Pons (tissue), 1 donor: ENCODE measurements at regions not wholly inside any gene's neighbourhood (a gene's known extent, or its start where the extent isn't known, plus 50 kb on each side); places are given as distances from the start of the nearest gene placed in this dataset.
A peak's percentile ranks its signal among the peaks of the same experiment; 100 is the strongest.

ENCODE experiments used
- DNase-seq: peaks from one replicate; pipeline ENCODE4 v3.0.0-alpha.2; 2016; ENCODE audit warnings: low spot score

GRCh38 chr14:49016381-49016780 is 569.8 kb downstream of the RPS29 start:
- DNase-seq, result no peak

DNA sequence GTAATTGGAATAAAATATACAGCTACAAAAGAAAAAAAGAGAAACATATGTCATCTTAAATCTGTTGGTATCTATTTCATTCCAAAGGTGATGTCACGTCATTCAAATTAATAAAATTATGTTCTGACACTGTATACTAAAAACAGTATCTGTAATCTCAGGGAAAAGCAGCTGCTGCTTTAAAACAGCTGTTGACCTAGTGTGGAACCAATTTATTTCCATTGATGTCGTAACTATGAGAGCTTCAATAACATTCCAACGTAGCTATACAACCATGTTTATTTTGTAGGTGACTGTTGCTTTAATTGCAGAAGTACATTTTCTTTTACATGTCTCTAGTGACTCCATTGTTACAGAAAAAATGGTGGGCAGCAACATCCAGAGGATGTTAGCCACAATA is 571.7 kb downstream of the RPS29 start:
- DNase-seq, result no peak

- no peak for DNase-seq
Observed at GRCh38 chr14:49008363-49008762, 577.8 kb downstream of the RPS29 start.

DNA sequence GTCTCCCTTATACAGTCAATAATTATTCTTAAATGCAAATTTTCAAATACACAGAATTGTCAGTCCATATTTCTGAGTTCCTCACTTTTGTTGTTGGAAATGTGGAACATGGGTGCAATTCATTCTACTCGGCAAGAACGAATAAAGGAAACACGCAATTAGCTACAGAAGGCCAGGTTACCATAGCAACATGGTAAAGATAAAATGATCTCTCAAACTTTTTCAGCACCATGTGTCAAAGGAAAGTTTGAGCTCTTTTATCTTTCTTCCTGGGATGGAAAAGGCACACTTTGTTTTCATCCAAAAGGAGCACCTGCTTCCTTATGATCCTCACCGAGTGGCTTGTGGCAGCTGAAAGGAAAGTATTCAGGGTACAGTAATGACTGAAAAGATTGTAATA is 595.0 kb downstream of the RPS29 start:
- no peak for DNase-seq

GRCh38 chr14:48983351-48983888 is 602.8 kb downstream of the RPS29 start:
- DNase-seq, result no peak

- no peak for DNase-seq
Observed at GRCh38 chr14:48974994-48975393, 611.2 kb downstream of the RPS29 start.

DNA sequence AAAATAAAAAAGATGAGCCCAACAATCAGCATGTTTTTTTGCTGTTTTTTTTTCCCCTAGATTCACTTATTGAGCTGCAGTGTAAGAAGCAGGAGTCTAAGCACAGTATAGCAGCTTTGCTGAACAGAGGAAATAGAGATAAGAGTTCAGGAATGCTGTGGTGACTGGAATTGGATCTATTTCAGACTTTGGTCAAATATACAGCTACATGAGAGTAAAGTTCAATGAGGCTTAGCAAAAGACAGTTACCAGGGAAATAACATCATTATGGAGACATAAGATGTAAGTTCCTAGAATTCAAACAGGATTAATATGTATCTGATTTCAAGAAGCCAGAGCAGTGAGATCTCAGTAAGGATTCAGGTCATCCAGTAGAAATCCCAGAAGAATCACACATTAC is 613.0 kb downstream of the RPS29 start:
- no peak for DNase-seq

DNA sequence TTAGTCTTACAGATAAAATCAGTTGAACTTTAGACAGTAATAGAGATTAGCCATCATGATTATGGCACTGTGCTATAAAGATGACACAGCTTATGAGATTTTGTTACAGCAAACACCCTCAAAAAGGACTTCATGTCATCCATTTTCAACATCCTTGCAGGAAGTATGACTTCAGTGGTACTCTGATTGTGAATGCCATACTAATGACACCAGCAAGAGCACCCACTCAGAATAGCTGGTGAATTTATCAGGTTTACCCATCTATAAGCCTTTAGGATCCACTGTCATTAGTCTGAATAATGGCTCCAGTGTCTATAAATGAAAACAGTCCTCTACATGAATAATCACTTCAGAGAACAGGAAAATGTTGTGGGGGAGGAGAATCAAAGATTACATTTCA is 615.2 kb downstream of the RPS29 start:
- no peak for DNase-seq

DNA sequence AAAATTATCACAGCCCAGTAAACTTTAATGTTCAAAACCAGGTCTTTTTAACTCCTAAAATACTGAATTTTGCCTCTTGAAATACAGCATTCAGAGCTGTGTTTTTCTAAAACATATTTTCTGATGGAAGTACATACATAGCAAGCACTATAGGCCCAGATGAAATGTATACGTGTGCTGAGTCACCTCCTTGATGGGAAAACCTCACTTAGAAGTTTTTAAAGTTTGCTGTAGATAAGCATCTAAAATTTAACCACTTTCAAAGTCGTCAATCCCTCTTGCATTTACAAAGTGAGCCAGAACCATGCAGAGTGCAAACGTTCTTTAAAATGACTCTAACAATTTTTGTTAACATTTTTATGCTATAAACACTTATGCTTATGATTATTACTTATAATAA is 618.8 kb downstream of the RPS29 start:
- DNase-seq, result no peak

GRCh38 chr14:48963231-48963790 is 622.9 kb downstream of the RPS29 start:
- DNase-seq, result no peak

- DNase-seq, result no peak
Observed at GRCh38 chr14:48957486-48957885, 628.7 kb downstream of the RPS29 start.

DNA sequence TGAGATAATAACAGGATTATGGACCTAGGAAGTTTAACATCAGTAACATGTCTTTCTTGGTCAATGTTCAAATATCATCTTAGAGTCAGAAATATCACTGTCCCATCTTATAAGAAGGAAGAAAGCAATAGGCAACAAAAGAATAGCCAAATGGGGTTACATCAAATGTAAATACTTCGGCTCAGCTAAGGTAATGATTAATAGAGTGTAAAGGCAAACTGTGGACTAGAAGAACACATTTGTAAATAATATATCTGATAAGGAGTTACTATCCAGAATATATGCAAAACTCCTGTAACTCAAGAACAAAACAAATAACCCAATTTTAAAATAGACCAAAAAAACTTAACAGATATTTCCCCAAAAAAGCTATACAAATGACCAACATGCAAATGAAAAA is 630.3 kb downstream of the RPS29 start:
- no peak for DNase-seq

- no peak for DNase-seq
Observed at GRCh38 chr14:48954446-48954845, 631.7 kb downstream of the RPS29 start.

GRCh38 chr14:48944809-48945208 is 641.4 kb downstream of the RPS29 start:
- no peak for DNase-seq

DNA sequence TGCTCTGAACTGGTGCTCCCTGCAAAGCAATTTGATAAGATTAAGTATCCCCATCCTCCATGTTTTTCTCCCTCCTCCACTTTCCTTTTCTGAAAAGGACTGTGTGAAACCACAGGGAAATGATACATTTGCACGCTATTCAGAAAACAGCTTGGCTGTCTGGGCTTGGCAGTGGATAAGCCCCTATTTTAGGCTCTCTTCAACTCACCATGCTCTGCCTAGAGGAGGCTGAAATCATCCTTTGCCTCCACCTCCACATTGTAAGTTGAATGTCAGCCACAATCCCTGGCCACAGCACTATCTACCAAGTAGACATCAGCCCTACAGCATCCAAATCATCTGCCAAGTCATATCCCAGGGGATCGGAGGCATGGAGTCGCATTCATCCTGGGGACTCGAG is 642.3 kb downstream of the RPS29 start:
- peak; percentile 20 for DNase-seq

DNA sequence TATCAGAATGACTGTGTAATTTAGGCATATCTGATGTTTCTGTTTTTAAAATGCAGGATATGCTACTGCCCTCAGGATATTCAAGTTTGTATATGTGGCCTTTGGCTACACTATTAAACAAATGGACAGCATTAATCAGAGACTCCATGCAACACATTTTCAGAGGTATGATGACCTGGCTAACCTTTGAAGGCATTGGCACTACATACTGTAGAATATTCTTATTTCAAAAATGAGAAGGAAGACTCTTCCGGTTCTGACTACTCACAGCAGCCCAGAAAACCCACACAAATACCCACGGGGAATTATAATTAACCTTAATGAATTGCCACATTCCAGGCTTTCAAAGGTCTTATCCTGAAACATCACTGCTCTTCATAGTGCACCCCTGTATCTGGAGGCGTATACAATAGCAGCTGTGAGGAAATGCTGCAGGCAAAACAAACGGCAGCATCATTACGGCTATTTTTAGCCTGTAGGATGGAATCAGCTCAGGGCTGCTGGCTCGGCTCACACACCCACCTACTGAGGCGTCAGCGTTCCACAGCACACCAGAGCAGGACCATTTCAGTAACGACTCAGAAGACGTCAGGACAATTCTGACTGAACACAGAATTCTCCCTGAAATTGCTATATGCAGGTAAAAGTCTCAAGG is 648.5 kb downstream of the RPS29 start:
- DNase-seq, result no peak

DNA sequence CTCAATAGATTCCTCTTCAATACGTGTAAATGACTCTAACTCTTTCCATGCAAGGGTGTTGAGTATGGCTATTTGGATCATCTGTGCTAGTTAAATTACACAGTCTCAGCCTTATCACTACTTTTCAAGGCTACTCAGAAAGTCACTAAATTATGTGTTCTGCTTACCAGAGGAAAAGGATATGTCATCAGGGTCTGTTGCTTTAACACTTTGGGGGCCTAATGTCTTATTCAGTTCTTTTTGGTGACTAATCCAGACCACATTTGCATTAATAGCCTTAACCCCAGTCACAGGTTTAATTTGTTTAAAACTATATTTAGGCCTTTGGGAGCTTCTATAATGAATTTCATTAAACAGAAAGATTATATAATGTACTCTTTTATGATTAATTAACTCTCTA is 649.3 kb downstream of the RPS29 start:
- DNase-seq, result no peak

GRCh38 chr14:48936362-48936761 is 649.8 kb downstream of the RPS29 start:
- DNase-seq, result peak; percentile 21

- DNase-seq, result no peak
Observed at GRCh38 chr14:48925184-48925583, 661.0 kb downstream of the RPS29 start.

DNA sequence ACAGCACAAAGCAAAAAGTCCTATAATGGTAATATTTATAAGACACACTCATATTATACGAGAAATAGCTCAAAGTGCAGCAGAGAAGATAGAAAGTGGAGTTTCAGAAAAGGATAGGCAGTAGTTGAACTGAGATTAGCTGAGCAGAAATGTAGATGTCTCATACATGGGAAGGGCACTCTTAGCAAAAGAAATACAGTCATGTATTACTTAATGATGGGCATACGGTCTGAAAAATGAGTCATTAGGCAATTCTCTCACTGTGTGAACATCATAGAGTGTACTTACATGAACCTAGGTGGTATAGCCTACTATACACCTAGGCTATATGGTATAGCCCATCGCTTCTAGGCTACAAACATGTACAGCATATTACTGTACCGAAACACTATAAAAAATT is 671.3 kb downstream of the RPS29 start:
- DNase-seq, result no peak

- no peak for DNase-seq
Observed at GRCh38 chr14:48914382-48914781, 671.8 kb downstream of the RPS29 start.

DNA sequence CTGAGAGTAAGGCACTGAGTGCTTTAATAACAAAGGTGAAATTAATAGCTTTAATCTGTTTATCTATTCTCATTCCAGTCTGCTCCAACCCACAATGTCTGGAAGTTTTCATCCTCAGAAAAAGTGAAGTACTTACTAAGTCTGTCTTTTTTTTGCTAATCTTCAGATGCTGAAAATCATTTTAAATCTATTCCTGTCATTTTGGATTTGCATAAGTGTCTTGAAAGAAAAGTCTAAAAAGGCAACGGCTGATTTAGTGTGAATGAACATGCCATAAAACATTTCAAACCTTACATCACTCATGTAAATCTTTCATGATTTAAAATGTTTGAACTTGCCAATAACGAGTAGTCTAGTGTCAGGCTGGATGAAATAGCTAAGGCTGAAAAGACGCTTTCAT is 685.6 kb downstream of the RPS29 start:
- DNase-seq, result no peak

DNA sequence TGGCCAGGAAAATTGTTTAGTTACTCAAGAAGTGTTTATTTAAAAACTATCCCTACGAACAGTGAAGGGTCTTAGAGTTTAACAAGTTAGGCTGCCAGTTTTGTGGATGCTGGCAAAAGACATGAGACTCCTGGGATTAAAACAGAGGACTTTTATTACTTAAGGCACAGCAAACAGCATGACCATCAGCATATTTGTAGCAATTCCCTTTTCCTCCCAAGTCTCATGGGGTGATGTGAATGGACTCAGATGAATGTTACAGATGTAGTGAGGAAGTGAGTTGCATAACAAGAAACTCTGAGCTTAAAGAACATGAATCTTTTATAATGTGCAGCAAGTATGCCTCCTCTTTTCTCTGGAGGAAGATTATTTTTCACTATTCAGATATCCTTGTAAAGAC is 695.8 kb downstream of the RPS29 start:
- DNase-seq, result no peak

DNA sequence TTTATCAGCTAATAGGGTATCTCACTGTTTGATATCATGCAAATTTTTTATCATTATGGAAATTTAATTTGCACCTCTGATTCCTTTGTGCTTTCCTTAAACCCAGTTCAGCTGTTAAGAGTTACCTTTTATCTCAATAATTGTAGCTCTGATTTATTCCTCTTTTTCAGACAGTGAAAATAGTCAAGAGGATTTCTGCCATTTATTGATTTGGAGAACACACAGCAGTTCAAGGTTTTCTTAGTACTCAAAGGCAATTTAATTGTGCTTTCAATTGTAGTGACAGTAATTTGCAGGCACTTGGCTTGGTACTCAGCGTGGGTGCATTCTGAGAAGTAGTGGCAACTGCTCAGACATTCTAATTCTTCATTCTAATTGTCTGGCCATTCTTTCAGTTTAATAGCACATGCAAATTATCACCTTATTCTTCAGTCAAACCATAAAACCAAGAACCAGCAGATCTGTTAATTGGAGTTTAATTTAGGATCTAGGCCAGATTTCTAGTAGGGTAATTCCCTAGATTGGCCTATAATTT is 709.3 kb downstream of the RPS29 start:
- no peak for DNase-seq
